HEK293T (cell line): ENCODE measurements at regions not wholly inside any gene's neighbourhood (a gene's known extent, or its start where the extent isn't known, plus 50 kb on each side); places are given as distances from the start of the nearest gene placed in this dataset.

Experiments used
- ARNT ChIP-seq: fragments of 450-650 bp; IDR thresholded peaks from 2 replicates; pipeline ENCODE4 v1.6.1; 2017; ENCODE audit warnings: mild to moderate bottlenecking
- BHLHE40 ChIP-seq: fragments of 450-650 bp; IDR thresholded peaks from 2 replicates; pipeline ENCODE4 v1.6.1; 2016; ENCODE audit warnings: mild to moderate bottlenecking, moderate library complexity, borderline replicate concordance
- ELF4 ChIP-seq: fragments of 450-650 bp; IDR thresholded peaks from 2 replicates; pipeline ENCODE4 v1.6.1; 2017; ENCODE audit warnings: antibody characterized with exemption
- FOXK2 ChIP-seq: fragments of 450-650 bp; IDR thresholded peaks from 2 replicates; pipeline ENCODE4 v1.6.1; 2016; ENCODE audit warnings: mild to moderate bottlenecking
- FOXM1 ChIP-seq: fragments of 450-650 bp; IDR thresholded peaks from 2 replicates; pipeline ENCODE4 v1.6.1; 2017; ENCODE audit warnings: mild to moderate bottlenecking, borderline replicate concordance
- LEF1 ChIP-seq: fragments of 450-650 bp; IDR thresholded peaks from 2 replicates; pipeline ENCODE4 v1.6.1; 2017; ENCODE audit warnings: mild to moderate bottlenecking, borderline replicate concordance
- SP1 ChIP-seq: fragments of 450-650 bp; IDR thresholded peaks from 2 replicates; pipeline ENCODE4 v1.6.1; 2017
- SUZ12 ChIP-seq: fragments of 450-650 bp; IDR thresholded peaks from 2 replicates; pipeline ENCODE4 v1.6.1; 2016; ENCODE audit warnings: mild to moderate bottlenecking
- TARDBP ChIP-seq: fragments of 450-650 bp; IDR thresholded peaks from 2 replicates; pipeline ENCODE4 v1.6.1; 2016
- ZNF384 ChIP-seq: fragments of 450-650 bp; IDR thresholded peaks from 2 replicates; pipeline ENCODE4 v1.6.1; 2016

DNA sequence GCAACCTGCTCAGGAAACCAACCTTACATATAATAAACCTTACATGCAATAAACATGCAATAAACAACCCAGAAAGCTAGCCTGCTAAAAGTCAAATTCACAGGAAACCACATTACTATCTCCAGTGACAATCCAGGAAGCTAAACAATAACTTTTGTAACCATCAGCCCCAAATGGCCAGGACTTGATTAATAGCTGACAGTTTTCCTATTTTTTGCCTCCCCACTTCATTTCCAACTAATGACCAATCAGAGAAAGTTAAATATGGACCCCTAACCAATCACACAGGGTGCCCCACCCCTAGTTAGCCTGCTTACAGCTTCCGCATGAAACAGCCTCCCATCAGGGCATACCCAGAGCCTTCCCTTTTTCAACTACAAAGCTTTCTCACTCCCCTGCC is 152.2 kb upstream of the LMNTD1 start:
- TF ChIP-seq SP1 (no peak), TARDBP (no peak), BHLHE40 (no peak), FOXM1 (no peak), ARNT (no peak), ZNF384 (no peak), ELF4 (no peak), SUZ12 (no peak), FOXK2 (no peak), LEF1 (no peak)
